CD4-positive, alpha-beta T cell treated with Interleukin-10 for 1 hour (primary cell): ENCODE measurements at regions not wholly inside any gene's neighbourhood (a gene's known extent, or its start where the extent isn't known, plus 50 kb on each side); places are given as distances from the start of the nearest gene placed in this dataset.
"Not testable (repeated sequence)": the region's sequence is repeated elsewhere in the genome, so short reads cannot be mapped to it uniquely, and the experiment has no call there.

Experiments used
- DNase-seq: peaks from one replicate; pipeline ENCODE4 v3.0.0-alpha.2; 2020

GRCh38 chr14:92223025-92223424, 99.9 kb upstream of the SLC24A4 start:
- no peak for DNase-seq

GRCh38 chr14:92224358-92224954, 98.5 kb upstream of the SLC24A4 start:
- DNase-seq = no peak

- no peak for DNase-seq
Observed at GRCh38 chr14:92225731-92226130, 97.2 kb upstream of the SLC24A4 start.

GRCh38 chr14:92226166-92226565, 96.8 kb upstream of the SLC24A4 start:
- DNase-seq = not testable (repeated sequence)

- no peak for DNase-seq
Observed at GRCh38 chr14:92236243-92236900, 86.6 kb upstream of the SLC24A4 start.

GRCh38 chr14:92240658-92241057, 82.3 kb upstream of the SLC24A4 start:
- DNase-seq = no peak

GRCh38 chr14:92241966-92242595, 80.9 kb upstream of the SLC24A4 start:
- no peak for DNase-seq

- DNase-seq = no peak
Observed at GRCh38 chr14:92244805-92245204, 78.2 kb upstream of the SLC24A4 start.

GRCh38 chr14:92247341-92247740, 75.6 kb upstream of the SLC24A4 start:
- no peak for DNase-seq

- DNase-seq = no peak
Observed at GRCh38 chr14:92247947-92248346, 75.0 kb upstream of the SLC24A4 start.

GRCh38 chr14:92248696-92249095, 74.3 kb upstream of the SLC24A4 start:
- DNase-seq = no peak

- DNase-seq = not testable (repeated sequence)
Observed at GRCh38 chr14:92250366-92250765, 72.6 kb upstream of the SLC24A4 start.

GRCh38 chr14:92252323-92252722, 70.6 kb upstream of the SLC24A4 start:
- no peak for DNase-seq

GRCh38 chr14:92253381-92253894, 69.5 kb upstream of the SLC24A4 start:
- no peak for DNase-seq

- DNase-seq = no peak
Observed at GRCh38 chr14:92254786-92255185, 68.2 kb upstream of the SLC24A4 start.

GRCh38 chr14:92258934-92259333, 64.0 kb upstream of the SLC24A4 start:
- DNase-seq = no peak

- peak; percentile 15 for DNase-seq
Observed at GRCh38 chr14:92259613-92260357, 63.2 kb upstream of the SLC24A4 start.

- DNase-seq = no peak
Observed at GRCh38 chr14:92263681-92264080, 59.3 kb upstream of the SLC24A4 start.

- no peak for DNase-seq
Observed at GRCh38 chr14:92264195-92264594, 58.8 kb upstream of the SLC24A4 start.

GRCh38 chr14:92266216-92266615, 56.7 kb upstream of the SLC24A4 start:
- DNase-seq = no peak
